PC-9 (cell line): ENCODE measurements at regions not wholly inside any gene's neighbourhood (a gene's known extent, or its start where the extent isn't known, plus 50 kb on each side); places are given as distances from the start of the nearest gene placed in this dataset.

Experiments
- BruUV-seq: library from RNA; stranded (reverse); fragments of 400-500 nt; replicated peaks from 2 replicates; lab custom pipeline; 2021; lab: Mats Ljungman, UMichigan
- CTCF ChIA-PET: fragments of 300-600 bp; sonication (Branson Sonifier 250); formaldehyde crosslinking; loops from one replicate; lab custom pipeline; 2022; ENCODE audit warnings: antibody characterized with exemption; lab: Charles Lee
- POLR2A ChIA-PET: fragments of 300-600 bp; sonication (Branson Sonifier 250); formaldehyde crosslinking; loops from one replicate; lab custom pipeline; 2022; ENCODE audit warnings: antibody characterized with exemption; ENCODE audit not compliant: unreplicated experiment; lab: Charles Lee
- DNase-seq, 2 experiments: peaks; one replicate each; pipeline versions ENCODE4 v3.0.0 to v3.0.0-alpha.2; 2015 to 2022; ENCODE audit warnings: mixed read lengths in 1 of 2
- H2AFZ ChIP-seq: fragments of 200-600 bp; sonication (generic); 2 replicates; pipeline ENCODE4 v1.8.1; 2017; ENCODE audit warnings: antibody characterized with exemption
- H3F3A ChIP-seq: fragments of 200-600 bp; sonication (generic); 2 replicates; pipeline ENCODE4 v1.8.1; 2017; ENCODE audit warnings: antibody characterized with exemption, mild to moderate bottlenecking, low read depth; ENCODE audit not compliant: insufficient read depth
- H3K27ac ChIP-seq: fragments of 200-600 bp; sonication (generic); 2 replicates; pipeline ENCODE4 v1.6.1; 2016; ENCODE audit warnings: mixed run types
- H3K27me3 ChIP-seq: fragments of 200-600 bp; sonication (generic); 2 replicates; pipeline ENCODE4 v1.6.1; 2016; ENCODE audit warnings: low read depth, mixed run types; ENCODE audit not compliant: insufficient read depth
- H3K36me3 ChIP-seq: fragments of 200-600 bp; sonication (generic); 2 replicates; pipeline ENCODE4 v1.6.1; 2016; ENCODE audit warnings: low read depth, mixed run types
- H3K4me1 ChIP-seq: fragments of 200-600 bp; sonication (generic); replicated peaks from 2 replicates; pipeline ENCODE4 v1.6.1; 2016; ENCODE audit warnings: mixed run types; ENCODE audit not compliant: insufficient read depth
- H3K4me2 ChIP-seq: fragments of 200-600 bp; sonication (generic); 2 replicates; pipeline ENCODE4 v1.6.1; 2017; ENCODE audit warnings: mixed run types
- H3K4me3 ChIP-seq: fragments of 200-600 bp; sonication (generic); 2 replicates; pipeline ENCODE4 v1.6.1; 2016; ENCODE audit warnings: mixed run types
- H3K79me2 ChIP-seq: fragments of 200-600 bp; sonication (generic); 2 replicates; pipeline ENCODE4 v1.6.1; 2017; ENCODE audit warnings: low read depth, mixed run types
- H3K9me2 ChIP-seq: fragments of 200-600 bp; sonication (generic); 2 replicates; pipeline ENCODE4 v1.8.1; 2017; ENCODE audit warnings: mild to moderate bottlenecking; ENCODE audit not compliant: insufficient read depth
- H3K9me3 ChIP-seq: fragments of 200-600 bp; sonication (generic); 2 replicates; pipeline ENCODE4 v1.8.1; 2016; ENCODE audit warnings: low read depth; ENCODE audit not compliant: insufficient read depth
- H4K20me1 ChIP-seq: fragments of 200-600 bp; sonication (generic); 2 replicates; pipeline ENCODE4 v1.8.1; 2017; ENCODE audit not compliant: insufficient read depth
- EZH2 ChIP-seq: fragments of 200-600 bp; sonication (generic); IDR thresholded peaks from 2 replicates; pipeline ENCODE4 v1.8.0; 2017; ENCODE audit warnings: antibody characterized with exemption, low read depth
- intact Hi-C: fragments of 100-400 bp; cut with micrococcal nuclease; formaldehyde crosslinking; loops from one replicate; pipeline ENCODE4 v1.10.0; 2022; ENCODE audit not compliant: unreplicated experiment
- TF ChIP-seq, protein P1 (sequence below): fragments of 200-600 bp; sonication (generic); conservative IDR thresholded peaks from 2 replicates; pipeline ENCODE4 v1.6.1; 2017; ENCODE audit warnings: mixed run types, antibody characterized with exemption, mild to moderate bottlenecking, moderate library complexity

DNA sequence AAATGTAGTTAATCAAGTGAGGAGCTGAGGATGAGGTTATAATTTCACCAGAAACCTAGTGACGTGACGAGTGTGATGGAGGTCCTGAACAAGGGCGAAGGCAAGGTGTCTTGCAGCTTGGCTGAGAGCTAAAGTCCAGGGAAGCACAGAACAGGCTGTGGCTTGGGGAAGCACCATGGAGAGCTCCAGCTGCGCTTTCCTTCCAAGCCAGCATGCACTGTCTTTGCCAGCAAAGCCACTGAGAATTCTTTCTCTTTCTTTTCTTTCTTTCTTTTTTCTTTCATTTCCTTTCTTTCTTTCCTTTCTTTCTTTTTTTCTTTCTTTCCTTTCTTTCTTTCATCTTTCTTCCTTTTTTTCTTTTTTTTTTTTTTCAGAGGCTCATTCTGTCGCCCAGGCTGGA, 239.3 kb downstream of the FBXO15 start:
- no peak for TF ChIP-seq EZH2
- TF ChIP-seq, protein P1, sequence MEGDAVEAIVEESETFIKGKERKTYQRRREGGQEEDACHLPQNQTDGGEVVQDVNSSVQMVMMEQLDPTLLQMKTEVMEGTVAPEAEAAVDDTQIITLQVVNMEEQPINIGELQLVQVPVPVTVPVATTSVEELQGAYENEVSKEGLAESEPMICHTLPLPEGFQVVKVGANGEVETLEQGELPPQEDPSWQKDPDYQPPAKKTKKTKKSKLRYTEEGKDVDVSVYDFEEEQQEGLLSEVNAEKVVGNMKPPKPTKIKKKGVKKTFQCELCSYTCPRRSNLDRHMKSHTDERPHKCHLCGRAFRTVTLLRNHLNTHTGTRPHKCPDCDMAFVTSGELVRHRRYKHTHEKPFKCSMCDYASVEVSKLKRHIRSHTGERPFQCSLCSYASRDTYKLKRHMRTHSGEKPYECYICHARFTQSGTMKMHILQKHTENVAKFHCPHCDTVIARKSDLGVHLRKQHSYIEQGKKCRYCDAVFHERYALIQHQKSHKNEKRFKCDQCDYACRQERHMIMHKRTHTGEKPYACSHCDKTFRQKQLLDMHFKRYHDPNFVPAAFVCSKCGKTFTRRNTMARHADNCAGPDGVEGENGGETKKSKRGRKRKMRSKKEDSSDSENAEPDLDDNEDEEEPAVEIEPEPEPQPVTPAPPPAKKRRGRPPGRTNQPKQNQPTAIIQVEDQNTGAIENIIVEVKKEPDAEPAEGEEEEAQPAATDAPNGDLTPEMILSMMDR = no peak
- peak in 1 of 2 experiments; percentile 14 for DNase-seq
- Histone ChIP-seq H3K27me3 (no peaks in the 10 kb centered on the region), H3K4me3 (no peak overlapping the region), H3K9me3 (no peaks in the 10 kb centered on the region), H2AFZ (no peak overlapping the region), H3K79me2 (no peaks in the 10 kb centered on the region), H3F3A (no peaks in the 10 kb centered on the region), H3K4me1 (no peaks in the 10 kb centered on the region), H4K20me1 (no peaks in the 10 kb centered on the region), H3K27ac (no peak overlapping the region), H3K9me2 (no peaks in the 10 kb centered on the region; the same call in 1 of the 2 replicates), H3K4me2 (no peak overlapping the region), H3K36me3 (no peaks in the 10 kb centered on the region)
- ChIA-PET POLR2A (interaction anchor here (0.6 kb wide), 1 partner anchor 759 kb away, joined by 4 read pairs; no protein-coding TSS in a partner anchor), CTCF (interaction anchor here (0.6 kb wide), 1 partner anchor 434 kb away, joined by 3 read pairs; no protein-coding TSS in a partner anchor)
- intact Hi-C loops = no loop called here
- BruUV-seq = no TSS peak

- H3K4me2 ChIP-seq = no peak overlapping the region
- ChIA-PET CTCF (no interaction called here), POLR2A (no interaction called here)
- no TSS peak for BruUV-seq
- DNase-seq = no peak
- peaks cover 11% of the 10 kb centered on the region for H3F3A ChIP-seq
- no peaks in the 10 kb centered on the region for H4K20me1 ChIP-seq
- no peak overlapping the region for H3K4me3 ChIP-seq
- H3K36me3 ChIP-seq = no peaks in the 10 kb centered on the region
- H3K9me3 ChIP-seq = no peaks in the 10 kb centered on the region
- intact Hi-C loops = no loop called here
- no peak overlapping the region for H2AFZ ChIP-seq
- no peaks in the 10 kb centered on the region for H3K27me3 ChIP-seq
- peaks cover 7% of the 10 kb centered on the region for H3K4me1 ChIP-seq
- H3K9me2 ChIP-seq = no peaks in the 10 kb centered on the region; the same call in 1 of the 2 replicates
- no peaks in the 10 kb centered on the region for H3K79me2 ChIP-seq
- no peak overlapping the region for H3K27ac ChIP-seq
- TF ChIP-seq, protein P1 = no peak
- TF ChIP-seq EZH2 = no peak
These were observed 246.1 kb downstream of the FBXO15 start for GRCh38 chr18:73901566-73901965.

DNA sequence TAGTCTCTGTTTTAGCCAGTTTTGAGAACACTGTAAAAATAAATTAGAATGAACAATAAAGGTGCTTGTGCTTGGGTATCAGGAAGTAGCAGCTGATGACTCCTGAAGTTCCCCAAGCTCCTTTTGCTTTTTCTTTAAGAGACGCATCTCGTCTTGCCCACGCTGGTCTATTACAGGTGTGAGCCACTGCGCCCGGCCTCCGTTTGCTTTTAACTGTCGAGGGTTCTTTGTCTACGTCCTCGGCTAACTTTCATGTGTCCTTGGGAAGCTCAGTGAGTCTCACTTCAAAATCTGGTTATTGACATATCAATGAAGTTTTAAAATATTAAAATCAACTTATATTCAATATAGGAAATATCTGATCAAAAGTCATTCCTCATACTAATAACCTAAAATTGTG, 246.5 kb downstream of the FBXO15 start:
- Histone ChIP-seq H3K36me3 (no peaks in the 10 kb centered on the region), H3K27ac (no peak overlapping the region), H2AFZ (no peak overlapping the region), H3F3A (peaks cover 15% of the 10 kb centered on the region), H3K4me3 (no peak overlapping the region), H4K20me1 (no peaks in the 10 kb centered on the region), H3K9me3 (no peaks in the 10 kb centered on the region), H3K4me2 (no peak overlapping the region), H3K79me2 (no peaks in the 10 kb centered on the region), H3K4me1 (peaks cover 11% of the 10 kb centered on the region), H3K27me3 (no peaks in the 10 kb centered on the region), H3K9me2 (no peaks in the 10 kb centered on the region; the same call in 1 of the 2 replicates)
- no peak for DNase-seq
- CTCF ChIA-PET = no interaction called here
- TF ChIP-seq, protein P1 = no peak
- no peak for TF ChIP-seq EZH2
- POLR2A ChIA-PET = no interaction called here
- intact Hi-C loops = no loop called here
- BruUV-seq = no TSS peak
